Tibial nerve (tissue), 4 donors: ENCODE measurements at regions not wholly inside any gene's neighbourhood (a gene's known extent, or its start where the extent isn't known, plus 50 kb on each side); places are given as distances from the start of the nearest gene placed in this dataset.

Experiments used
- DNase-seq, 2 donors: peaks; one replicate each; pipeline ENCODE4 v3.0.0-alpha.2; 2019; ENCODE audit warnings: low spot score in 2 of 2
- H3K27ac ChIP-seq, 4 donors: fragments of 200-600 bp; sonication (generic) in 3 of 4; one replicate each; pipeline ENCODE4 v1.5.1; 2017 to 2019; ENCODE audit warnings: mild to moderate bottlenecking in 1 of 4
- H3K27me3 ChIP-seq, 2 donors: fragments of 200-600 bp; sonication (generic) in 1 of 2; one replicate each; pipeline versions ENCODE4 v1.5.1 to v1.6.0; 2017 to 2019
- H3K36me3 ChIP-seq, 3 donors: fragments of 200-600 bp; sonication (generic); one replicate each; pipeline ENCODE4 v1.5.1; 2018 to 2019
- H3K4me1 ChIP-seq, 4 donors: fragments of 200-600 bp; sonication (generic) in 3 of 4; one replicate each; pipeline ENCODE4 v1.5.1; 2017 to 2019
- H3K4me3 ChIP-seq, 4 donors: fragments of 200-600 bp; sonication (generic) in 3 of 4; one replicate each; pipeline ENCODE4 v1.5.1; 2017 to 2019; ENCODE audit warnings: mild to moderate bottlenecking in 1 of 4, moderate library complexity in 1 of 4
- H3K9me3 ChIP-seq, 4 donors: fragments of 200-600 bp; sonication (generic) in 3 of 4; one replicate each; pipeline ENCODE4 v1.5.1; 2017 to 2019
- CTCF ChIP-seq, 5 experiments: fragments of 200-600 bp in 3 of 5; fragments of 450-650 bp in 2 of 5; sonication (generic) in 3 of 5; IDR thresholded peaks; one replicate each; pipeline ENCODE4 v1.5.1; 2016 to 2019; ENCODE audit warnings: antibody characterized with exemption in 5 of 5, mild to moderate bottlenecking in 3 of 5, moderate library complexity in 2 of 5
- EP300 ChIP-seq, 2 donors: sonication (generic); formaldehyde crosslinking; IDR thresholded peaks; one replicate each; pipeline ENCODE4 v1.6.1; 2017; ENCODE audit warnings: antibody characterized with exemption in 2 of 2, mild to moderate bottlenecking in 1 of 2
- POLR2A ChIP-seq, 2 donors: fragments of 450-650 bp; IDR thresholded peaks; one replicate each; pipeline ENCODE4 v1.6.1; 2017; ENCODE audit warnings: antibody characterized with exemption in 2 of 2, mild to moderate bottlenecking in 2 of 2, moderate library complexity in 2 of 2
- WGBS, 2 donors: methylation state at CpG; one replicate each; pipeline ENCODE4 v1.1.5; 2018; 5-methylcytosine and 5-hydroxymethylcytosine counted together

- Histone ChIP-seq H3K27me3 (no peaks in the 10 kb centered on the region), H3K36me3 (no peaks in the 10 kb centered on the region)
Measured at GRCh38 chr3:3675186-3675585, 124.0 kb upstream of the LRRN1 start.

DNA sequence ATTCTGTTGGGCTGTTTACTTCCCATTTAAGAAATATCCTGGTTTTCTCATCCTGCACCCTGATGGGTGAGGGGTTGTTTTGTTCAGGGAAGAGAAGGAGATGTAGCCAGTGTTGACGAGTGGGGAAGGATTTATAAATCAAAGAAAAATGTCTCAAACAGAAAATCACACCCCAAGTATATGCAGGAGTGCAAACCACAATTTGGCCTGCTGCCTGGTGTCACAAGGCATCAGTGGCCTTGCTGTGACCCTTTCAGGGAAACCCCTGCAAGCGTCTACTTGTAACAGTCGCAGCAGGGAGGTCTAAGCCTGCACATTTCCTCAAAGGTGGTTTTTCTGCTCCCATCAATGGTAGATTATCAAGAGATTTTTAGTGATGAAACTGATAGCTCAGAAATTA, 132.6 kb upstream of the LRRN1 start:
- WGBS, 2 donors = 41 to 42% methylated on average over 3 of the region's 3 CpGs

More at GRCh38 chr3:3675186-3675585, 124.0 kb upstream of the LRRN1 start:
- Histone ChIP-seq H3K27ac (no peak overlapping the region), H3K4me1 (no peaks in the 10 kb centered on the region), H3K9me3 (no peaks in the 10 kb centered on the region), H3K4me3 (no peak overlapping the region)
- TF ChIP-seq EP300 (IDR thresholded peaks at IDR 0.05) = no peak
- no peak for DNase-seq

GRCh38 chr3:3665961-3666640, 133.1 kb upstream of the LRRN1 start:
- 65 to 82% methylated on average over 13 of the region's 13 CpGs for WGBS, 2 donors
- Histone ChIP-seq H3K27me3 (no peaks in the 10 kb centered on the region), H3K9me3 (no peaks in the 10 kb centered on the region), H3K36me3 (no peaks in the 10 kb centered on the region), H3K4me3 (no peak overlapping the region), H3K27ac (no peak overlapping the region), H3K4me1 (no peaks in the 10 kb centered on the region)
- no peak for DNase-seq
- TF ChIP-seq EP300 (IDR thresholded peaks at IDR 0.05) (no peak), POLR2A (IDR thresholded peaks at IDR 0.05) (no peak), CTCF (IDR thresholded peaks at IDR 0.05) (no peak)

More for the DNA sequence above, 132.6 kb upstream of the LRRN1 start:
- H3K27me3 ChIP-seq = no peaks in the 10 kb centered on the region
- no peak overlapping the region for H3K27ac ChIP-seq
- H3K4me3 ChIP-seq = no peak overlapping the region
- TF ChIP-seq CTCF (IDR thresholded peaks at IDR 0.05) = no peak
- no peak for TF ChIP-seq EP300 (IDR thresholded peaks at IDR 0.05)
- no peak for TF ChIP-seq POLR2A (IDR thresholded peaks at IDR 0.05)
- H3K4me1 ChIP-seq = no peaks in the 10 kb centered on the region
- H3K36me3 ChIP-seq = no peaks in the 10 kb centered on the region
- no peaks in the 10 kb centered on the region for H3K9me3 ChIP-seq
- DNase-seq = no peak

- Histone ChIP-seq H3K36me3 (no peaks in the 10 kb centered on the region), H3K27me3 (no peaks in the 10 kb centered on the region), H3K9me3 (no peaks in the 10 kb centered on the region), H3K4me1 (no peaks in the 10 kb centered on the region), H3K4me3 (no peak overlapping the region), H3K27ac (no peak overlapping the region)
- DNase-seq = no peak
- no peak for TF ChIP-seq CTCF (IDR thresholded peaks at IDR 0.05)
- TF ChIP-seq POLR2A (IDR thresholded peaks at IDR 0.05) = no peak
- no peak for TF ChIP-seq EP300 (IDR thresholded peaks at IDR 0.05)
- 81 to 84% methylated on average over 2 of the region's 2 CpGs for WGBS, 2 donors
Measured at GRCh38 chr3:3665546-3665945, 133.7 kb upstream of the LRRN1 start.

GRCh38 chr3:3664935-3665334, 134.3 kb upstream of the LRRN1 start:
- Histone ChIP-seq H3K27ac (no peak overlapping the region), H3K4me1 (no peaks in the 10 kb centered on the region), H3K27me3 (no peaks in the 10 kb centered on the region), H3K9me3 (no peaks in the 10 kb centered on the region), H3K36me3 (no peaks in the 10 kb centered on the region), H3K4me3 (no peak overlapping the region)
- no peak for TF ChIP-seq EP300 (IDR thresholded peaks at IDR 0.05)
- no peak for TF ChIP-seq CTCF (IDR thresholded peaks at IDR 0.05)
- TF ChIP-seq POLR2A (IDR thresholded peaks at IDR 0.05) = no peak
- 68 to 73% methylated on average over 5 of the region's 5 CpGs for WGBS, 2 donors
- DNase-seq = no peak

GRCh38 chr3:3662610-3663009, 136.6 kb upstream of the LRRN1 start:
- H3K27ac ChIP-seq = no peak overlapping the region
- no peaks in the 10 kb centered on the region for H3K4me1 ChIP-seq
- no peaks in the 10 kb centered on the region for H3K36me3 ChIP-seq
- 79 to 84% methylated on average over 4 of the region's 4 CpGs for WGBS, 2 donors
- no peak for TF ChIP-seq POLR2A (IDR thresholded peaks at IDR 0.05)
- no peak for TF ChIP-seq EP300 (IDR thresholded peaks at IDR 0.05)
- no peak for TF ChIP-seq CTCF (IDR thresholded peaks at IDR 0.05)
- H3K27me3 ChIP-seq = no peaks in the 10 kb centered on the region
- no peak for DNase-seq
- no peak overlapping the region for H3K4me3 ChIP-seq
- peaks cover 0 to 12% (median 0%) of the 10 kb centered on the region in 4 donors for H3K9me3 ChIP-seq
